Tibial artery (tissue), 4 donors: ENCODE measurements at regions not wholly inside any gene's neighbourhood (a gene's known extent, or its start where the extent isn't known, plus 50 kb on each side); places are given as distances from the start of the nearest gene placed in this dataset.

ENCODE experiments used
- DNase-seq, 2 donors: peaks; one replicate each; pipeline ENCODE4 v3.0.0-alpha.2; 2019
- H3K27ac ChIP-seq, 2 donors: fragments of 200-600 bp; sonication (generic) in 1 of 2; 1 replicate in 1 of 2; 2 replicates in 1 of 2; pipeline ENCODE4 v1.5.1; 2018 to 2019; ENCODE audit warnings: mild to moderate bottlenecking in 1 of 2
- H3K27me3 ChIP-seq, 2 donors: fragments of 200-600 bp; sonication (generic) in 1 of 2; one replicate each; pipeline versions ENCODE4 v1.5.1 to v1.6.0; 2016 to 2019
- H3K36me3 ChIP-seq, 3 donors: fragments of 200-600 bp; sonication (generic) in 2 of 3; one replicate each; pipeline ENCODE4 v1.5.1; 2016 to 2019; ENCODE audit warnings: mild to moderate bottlenecking in 2 of 3
- H3K4me1 ChIP-seq, 4 donors: fragments of 200-600 bp; sonication (generic) in 2 of 4; 1 replicate in 3 of 4; 2 replicates in 1 of 4; pipeline ENCODE4 v1.5.1; 2016 to 2019
- H3K4me3 ChIP-seq, 2 donors: fragments of 200-600 bp; sonication (generic) in 1 of 2; 1 replicate in 1 of 2; 2 replicates in 1 of 2; pipeline ENCODE4 v1.5.1; 2018 to 2019; ENCODE audit warnings: mild to moderate bottlenecking in 2 of 2
- H3K9me3 ChIP-seq, 3 donors: fragments of 200-600 bp; sonication (generic) in 1 of 3; one replicate each; pipeline ENCODE4 v1.5.1; 2016 to 2019
- CTCF ChIP-seq, 2 experiments: fragments of 200-600 bp in 1 of 2; fragments of 450-650 bp in 1 of 2; IDR thresholded peaks; one replicate each; pipeline ENCODE4 v1.5.1; 2017 to 2019; ENCODE audit warnings: antibody characterized with exemption in 2 of 2, mild to moderate bottlenecking in 1 of 2, moderate library complexity in 1 of 2
- intact Hi-C: fragments of 100-400 bp; cut with DNase I; formaldehyde crosslinking; loops from one replicate; pipeline ENCODE4 v1.15.0; 2023; ENCODE audit warnings: low total_unique reads

- no peak overlapping the region for H3K27ac ChIP-seq
- TF ChIP-seq CTCF (IDR thresholded peaks at IDR 0.05), result no peak
- H3K36me3 ChIP-seq, result peaks cover 0 to 12% (median 4%) of the 10 kb centered on the region in 3 donors
- intact Hi-C loops, result no loop called here
- H3K9me3 ChIP-seq, result no peaks in the 10 kb centered on the region
- no peak overlapping the region for H3K4me3 ChIP-seq
- no peak for DNase-seq
- H3K27me3 ChIP-seq, result no peaks in the 10 kb centered on the region
- H3K4me1 ChIP-seq, result peaks cover 0 to 3% (median 0%) of the 10 kb centered on the region in 4 donors
Observed at GRCh38 chr1:222995236-222995580, 147.8 kb downstream of the TLR5 start.

GRCh38 chr1:222995620-222996309 is 147.3 kb downstream of the TLR5 start:
- intact Hi-C loops, result no loop called here
- Histone ChIP-seq H3K9me3 (no peaks in the 10 kb centered on the region), H3K36me3 (peaks cover 0 to 12% (median 4%) of the 10 kb centered on the region in 3 donors), H3K4me3 (no peak overlapping the region), H3K4me1 (peaks cover 0 to 3% (median 0%) of the 10 kb centered on the region in 4 donors), H3K27me3 (no peaks in the 10 kb centered on the region), H3K27ac (no peak overlapping the region)
- no peak for DNase-seq
- no peak for TF ChIP-seq CTCF (IDR thresholded peaks at IDR 0.05)

- TF ChIP-seq CTCF (IDR thresholded peaks at IDR 0.05), result no peak
- H3K27me3 ChIP-seq, result no peaks in the 10 kb centered on the region
- H3K4me1 ChIP-seq, result peaks cover 0 to 3% (median 0%) of the 10 kb centered on the region in 4 donors
- no peak for DNase-seq
- H3K36me3 ChIP-seq, result peaks cover 0 to 6% (median 5%) of the 10 kb centered on the region in 3 donors
- no peak overlapping the region for H3K4me3 ChIP-seq
- no peak overlapping the region for H3K27ac ChIP-seq
- intact Hi-C loops, result no loop called here
- no peaks in the 10 kb centered on the region for H3K9me3 ChIP-seq
Observed at GRCh38 chr1:222996310-222996975, 146.6 kb downstream of the TLR5 start.

- Histone ChIP-seq H3K9me3 (no peaks in the 10 kb centered on the region), H3K4me3 (no peak overlapping the region), H3K27ac (no peak overlapping the region), H3K4me1 (no peaks in the 10 kb centered on the region), H3K27me3 (no peaks in the 10 kb centered on the region), H3K36me3 (peaks cover 26 to 40% (median 30%) of the 10 kb centered on the region in 3 donors)
- intact Hi-C loops, result no loop called here
- DNase-seq, result no peak
- TF ChIP-seq CTCF (IDR thresholded peaks at IDR 0.05), result no peak
Observed at GRCh38 chr1:223000632-223001031, 142.4 kb downstream of the TLR5 start.

- no peak overlapping the region for H3K4me3 ChIP-seq
- H3K27ac ChIP-seq, result no peak overlapping the region
- no peak for TF ChIP-seq CTCF (IDR thresholded peaks at IDR 0.05)
- intact Hi-C loops, result no loop called here
- no peaks in the 10 kb centered on the region for H3K9me3 ChIP-seq
- peaks cover 26 to 40% (median 30%) of the 10 kb centered on the region in 3 donors for H3K36me3 ChIP-seq
- no peak for DNase-seq
- no peaks in the 10 kb centered on the region for H3K27me3 ChIP-seq
- peaks cover 0 to 5% (median 0%) of the 10 kb centered on the region in 4 donors for H3K4me1 ChIP-seq
Observed at GRCh38 chr1:223001653-223002634, 141.1 kb downstream of the TLR5 start.
